Progenitor cell of endocrine pancreas (in vitro differentiated cells): ENCODE measurements at regions not wholly inside any gene's neighbourhood (a gene's known extent, or its start where the extent isn't known, plus 50 kb on each side); places are given as distances from the start of the nearest gene placed in this dataset.

Experiments used
- DNase-seq: peaks from one replicate; pipeline ENCODE4 v3.0.0; 2021; ENCODE audit warnings: low spot score; ENCODE audit not compliant: unreplicated experiment
- H3K27ac Mint-ChIP-seq: 2 replicates; pipeline ENCODE4 v1.8.0; 2021; ENCODE audit warnings: mild to moderate bottlenecking, moderate library complexity, mixed read lengths
- H3K27me3 Mint-ChIP-seq: 2 replicates; pipeline ENCODE4 v1.8.0; 2021; ENCODE audit warnings: mixed read lengths
- H3K36me3 Mint-ChIP-seq: 2 replicates; pipeline ENCODE4 v1.8.0; 2022; ENCODE audit warnings: mixed read lengths; ENCODE audit not compliant: insufficient read depth
- H3K4me1 Mint-ChIP-seq: 2 replicates; pipeline ENCODE4 v1.8.0; 2021; ENCODE audit warnings: low read depth, mixed read lengths
- H3K4me3 Mint-ChIP-seq: 2 replicates; pipeline ENCODE4 v1.8.0; 2021; ENCODE audit warnings: low read depth, mild to moderate bottlenecking, moderate library complexity, mixed read lengths
- H3K9me3 Mint-ChIP-seq: 2 replicates; pipeline ENCODE4 v1.8.0; 2021; ENCODE audit warnings: low read depth, mixed read lengths
- TF ChIP-seq, protein P1 (sequence below): fragments of 200-600 bp; sonication (generic); IDR thresholded peaks from one replicate; pipeline ENCODE4 v1.5.0; 2021; ENCODE audit warnings: antibody characterized with exemption, mild to moderate bottlenecking; ENCODE audit not compliant: unreplicated experiment

DNA sequence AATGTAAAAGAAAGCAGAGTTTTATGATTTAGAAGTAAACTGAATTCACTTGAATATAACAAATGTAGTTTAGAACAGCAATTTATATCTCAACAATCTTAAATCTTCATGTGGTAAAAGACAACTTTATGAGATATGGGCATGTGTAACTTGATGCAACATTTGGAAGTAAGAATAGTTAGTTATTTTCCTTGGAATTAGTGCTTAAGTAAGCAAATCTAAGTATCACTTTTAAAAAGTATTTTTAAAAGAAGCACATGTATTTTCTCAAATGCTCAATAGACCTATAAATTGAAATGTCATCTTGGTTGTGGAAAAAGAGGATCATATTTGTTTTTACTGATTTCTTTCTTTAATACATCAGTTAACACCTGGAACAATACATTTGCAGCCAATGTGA is 340.3 kb upstream of the CDH6 start:
- TF ChIP-seq, protein P1, sequence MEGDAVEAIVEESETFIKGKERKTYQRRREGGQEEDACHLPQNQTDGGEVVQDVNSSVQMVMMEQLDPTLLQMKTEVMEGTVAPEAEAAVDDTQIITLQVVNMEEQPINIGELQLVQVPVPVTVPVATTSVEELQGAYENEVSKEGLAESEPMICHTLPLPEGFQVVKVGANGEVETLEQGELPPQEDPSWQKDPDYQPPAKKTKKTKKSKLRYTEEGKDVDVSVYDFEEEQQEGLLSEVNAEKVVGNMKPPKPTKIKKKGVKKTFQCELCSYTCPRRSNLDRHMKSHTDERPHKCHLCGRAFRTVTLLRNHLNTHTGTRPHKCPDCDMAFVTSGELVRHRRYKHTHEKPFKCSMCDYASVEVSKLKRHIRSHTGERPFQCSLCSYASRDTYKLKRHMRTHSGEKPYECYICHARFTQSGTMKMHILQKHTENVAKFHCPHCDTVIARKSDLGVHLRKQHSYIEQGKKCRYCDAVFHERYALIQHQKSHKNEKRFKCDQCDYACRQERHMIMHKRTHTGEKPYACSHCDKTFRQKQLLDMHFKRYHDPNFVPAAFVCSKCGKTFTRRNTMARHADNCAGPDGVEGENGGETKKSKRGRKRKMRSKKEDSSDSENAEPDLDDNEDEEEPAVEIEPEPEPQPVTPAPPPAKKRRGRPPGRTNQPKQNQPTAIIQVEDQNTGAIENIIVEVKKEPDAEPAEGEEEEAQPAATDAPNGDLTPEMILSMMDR: no peak
- H3K4me3 Mint-ChIP-seq: no peak overlapping the region
- H3K27me3 Mint-ChIP-seq: no peaks in the 10 kb centered on the region
- no peak overlapping the region for H3K27ac Mint-ChIP-seq
- no peak for DNase-seq
- H3K36me3 Mint-ChIP-seq: no peaks in the 10 kb centered on the region
- H3K4me1 Mint-ChIP-seq: peaks cover 2% of the 10 kb centered on the region
- no peaks in the 10 kb centered on the region for H3K9me3 Mint-ChIP-seq

DNA sequence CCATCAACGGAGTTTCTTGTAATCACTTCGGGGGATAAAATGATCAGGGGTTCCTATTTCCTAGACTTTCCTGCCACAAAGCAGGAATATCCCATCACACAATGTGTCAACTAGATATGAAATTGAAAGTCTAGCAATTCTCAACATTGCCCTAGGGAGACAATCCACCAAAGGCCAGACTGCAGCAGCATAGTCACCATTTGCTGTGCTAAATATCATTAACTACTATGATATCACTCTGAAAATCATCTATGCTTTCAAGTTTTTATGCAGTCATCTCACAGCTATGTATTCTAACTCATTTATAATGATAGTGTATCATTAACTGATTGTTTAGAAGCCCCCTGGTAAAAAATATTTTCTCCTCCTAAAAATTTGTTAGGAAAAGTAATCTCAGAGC is 342.6 kb upstream of the CDH6 start:
- no peak overlapping the region for H3K27ac Mint-ChIP-seq
- TF ChIP-seq, protein P1: no peak
- H3K36me3 Mint-ChIP-seq: no peaks in the 10 kb centered on the region
- H3K4me1 Mint-ChIP-seq: peaks cover 2% of the 10 kb centered on the region
- no peaks in the 10 kb centered on the region for H3K27me3 Mint-ChIP-seq
- no peak overlapping the region for H3K4me3 Mint-ChIP-seq
- DNase-seq: no peak
- no peaks in the 10 kb centered on the region for H3K9me3 Mint-ChIP-seq

DNA sequence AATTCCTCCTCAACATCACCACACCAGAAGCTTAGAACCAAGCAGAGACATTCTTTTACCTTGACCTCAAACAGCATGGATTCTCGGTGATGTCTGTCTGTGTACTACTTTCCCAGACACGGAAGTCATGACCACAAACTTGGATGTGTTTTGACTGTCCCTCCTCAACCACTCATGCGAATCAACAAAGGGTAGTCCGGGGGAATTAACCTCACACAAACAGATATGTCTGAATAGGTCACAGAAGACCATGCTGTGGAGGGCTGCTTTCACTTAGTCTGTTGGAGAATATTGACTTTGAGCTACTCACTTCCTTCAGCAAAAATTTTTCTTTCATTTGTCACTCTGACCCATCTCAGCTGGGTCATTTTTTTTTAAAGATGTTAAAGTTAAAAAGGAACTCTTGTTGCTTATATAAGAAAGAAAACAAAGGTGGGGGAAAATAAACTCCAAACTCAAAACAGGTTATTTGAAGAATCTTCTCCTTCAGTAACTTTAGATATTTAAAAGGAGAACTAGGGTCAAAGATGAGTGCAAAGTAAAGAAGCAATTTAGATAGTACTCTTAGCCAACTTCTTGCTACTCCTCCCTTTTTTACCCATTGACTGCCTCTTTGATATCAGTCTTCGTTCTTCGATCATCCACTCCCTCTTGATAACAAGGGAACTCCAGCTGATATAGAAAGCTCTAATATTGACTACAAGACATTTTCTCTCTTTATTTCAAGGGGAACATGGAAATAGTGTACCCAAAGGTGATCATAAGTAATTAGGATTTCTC is 343.4 kb upstream of the CDH6 start:
- TF ChIP-seq, protein P1: no peak
- Mint-ChIP-seq H3K4me3 (no peak overlapping the region), H3K36me3 (no peaks in the 10 kb centered on the region), H3K9me3 (no peaks in the 10 kb centered on the region), H3K27me3 (no peaks in the 10 kb centered on the region), H3K4me1 (peaks cover 2% of the 10 kb centered on the region), H3K27ac (no peak overlapping the region)
- DNase-seq: no peak

DNA sequence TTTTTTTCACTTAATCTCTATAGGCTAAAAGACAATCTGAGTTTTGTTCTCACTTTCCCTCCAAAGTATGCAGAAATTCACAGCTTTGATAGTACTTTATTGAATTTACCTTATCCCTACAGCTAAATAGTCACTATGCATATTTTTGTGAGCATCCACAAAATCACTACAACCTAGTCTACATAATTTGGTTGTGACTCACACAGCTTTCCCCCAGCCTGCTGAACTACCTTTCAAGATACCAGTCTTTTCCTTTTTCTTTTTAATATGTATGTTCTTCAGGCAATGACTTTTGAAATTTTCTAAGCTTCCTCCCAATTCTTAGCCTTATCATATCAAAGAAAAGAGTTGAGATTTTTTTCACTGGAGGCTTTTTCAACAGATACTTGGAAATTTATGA is 347.3 kb upstream of the CDH6 start:
- H3K4me3 Mint-ChIP-seq: no peak overlapping the region
- no peaks in the 10 kb centered on the region for H3K27me3 Mint-ChIP-seq
- H3K27ac Mint-ChIP-seq: no peak overlapping the region
- no peaks in the 10 kb centered on the region for H3K9me3 Mint-ChIP-seq
- H3K36me3 Mint-ChIP-seq: no peaks in the 10 kb centered on the region
- DNase-seq: no peak
- peaks cover 2% of the 10 kb centered on the region for H3K4me1 Mint-ChIP-seq
- TF ChIP-seq, protein P1: no peak

DNA sequence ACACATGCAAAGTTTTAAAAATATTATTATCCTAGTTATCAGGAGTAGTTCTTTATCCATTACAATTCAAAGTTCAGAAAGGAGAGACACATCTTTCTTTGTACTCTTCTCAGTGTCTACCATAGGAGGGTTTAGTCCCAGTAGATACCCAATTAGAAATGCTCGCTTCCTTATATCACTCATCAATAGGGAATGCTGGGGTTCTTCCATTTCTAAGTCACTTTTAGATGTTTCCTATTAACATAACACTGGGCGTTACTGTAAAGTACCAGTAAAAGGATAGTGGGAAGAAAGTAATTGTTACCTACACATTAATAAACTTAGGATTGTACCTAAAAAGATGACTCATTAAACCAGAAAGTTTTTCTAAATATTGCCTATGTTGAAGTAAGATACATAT is 348.3 kb upstream of the CDH6 start:
- DNase-seq: no peak
- Mint-ChIP-seq H3K27ac (no peak overlapping the region), H3K36me3 (no peaks in the 10 kb centered on the region), H3K4me3 (no peak overlapping the region), H3K4me1 (no peaks in the 10 kb centered on the region), H3K27me3 (no peaks in the 10 kb centered on the region), H3K9me3 (no peaks in the 10 kb centered on the region)
- TF ChIP-seq, protein P1: no peak
